ENCODE measurements at regions not wholly inside any gene's neighbourhood (a gene's known extent, or its start where the extent isn't known, plus 50 kb on each side); places are given as distances from the start of the nearest gene placed in this dataset.

GRCh38 chr2:39549718-39550464 lies 112.8 kb upstream of the MAP4K3 start:
- POLR2A ChIA-PET (ENCODE audit: low non-redundant PET), result no interaction called here
- Histone ChIP-seq H3K4me3 (ENCODE audit: low read depth, low read length, poor library complexity, severe bottlenecking) (no peak overlapping the region), H3K4me1 (ENCODE audit: insufficient read depth, low read length, poor library complexity, severe bottlenecking) (no peaks in the 10 kb centered on the region), H3K27ac (ENCODE audit: low read depth, low read length, poor library complexity, severe bottlenecking) (no peak overlapping the region), H3K9me3 (ENCODE audit: low read depth, low read length, poor library complexity, severe bottlenecking) (no peaks in the 10 kb centered on the region), H3K36me3 (ENCODE audit: insufficient read depth, low read length, poor library complexity, severe bottlenecking) (no peaks in the 10 kb centered on the region), H3K27me3 (replicated peaks; ENCODE audit: insufficient read depth, low read depth, low read length, poor library complexity) (no peaks in the 10 kb centered on the region)
- CTCF ChIA-PET, result no interaction called here
- no TSS peak for BruUV-seq (replicated peaks)
- intact Hi-C loops (cut with micrococcal nuclease; ENCODE audit: unreplicated experiment), result no loop called here
- TF ChIP-seq CTCF (conservative IDR thresholded peaks at IDR 0.05; ENCODE audit: low read depth, low read length), result no peak
- no peak for DNase-seq (ENCODE audit: low spot score)

- CTCF ChIA-PET, result no interaction called here
- no TSS peak for BruUV-seq (replicated peaks)
Measured at GRCh38 chr2:39550701-39551285, 113.7 kb upstream of the MAP4K3 start.

GRCh38 chr2:39558906-39559305 lies 106.8 kb upstream of the TMEM178A start:
- POLR2A ChIA-PET (ENCODE audit: low non-redundant PET), result no interaction called here

More at GRCh38 chr2:39550701-39551285, 113.7 kb upstream of the MAP4K3 start:
- intact Hi-C loops (cut with micrococcal nuclease; ENCODE audit: unreplicated experiment), result no loop called here
- TF ChIP-seq EZH2 (IDR thresholded peaks at IDR 0.05; ENCODE audit: borderline replicate concordance, low read depth, low read length, poor library complexity, severe bottlenecking), result no peak
- no peak for TF ChIP-seq CTCF (conservative IDR thresholded peaks at IDR 0.05; ENCODE audit: low read depth, low read length)
- Histone ChIP-seq H3K27me3 (replicated peaks; ENCODE audit: insufficient read depth, low read depth, low read length, poor library complexity) (no peaks in the 10 kb centered on the region), H3K36me3 (ENCODE audit: insufficient read depth, low read length, poor library complexity, severe bottlenecking) (no peaks in the 10 kb centered on the region), H3K9me3 (ENCODE audit: low read depth, low read length, poor library complexity, severe bottlenecking) (no peaks in the 10 kb centered on the region), H3K4me1 (ENCODE audit: insufficient read depth, low read length, poor library complexity, severe bottlenecking) (no peaks in the 10 kb centered on the region), H3K4me3 (ENCODE audit: low read depth, low read length, poor library complexity, severe bottlenecking) (no peak overlapping the region), H3K27ac (ENCODE audit: low read depth, low read length, poor library complexity, severe bottlenecking) (no peak overlapping the region)
- DNase-seq (ENCODE audit: low spot score), result no peak
- POLR2A ChIA-PET (ENCODE audit: low non-redundant PET), result no interaction called here

More at GRCh38 chr2:39558906-39559305, 106.8 kb upstream of the TMEM178A start:
- intact Hi-C loops (cut with micrococcal nuclease; ENCODE audit: unreplicated experiment), result no loop called here
- Histone ChIP-seq H3K27me3 (replicated peaks; ENCODE audit: insufficient read depth, low read depth, low read length, poor library complexity) (no peaks in the 10 kb centered on the region), H3K9me3 (ENCODE audit: low read depth, low read length, poor library complexity, severe bottlenecking) (peaks cover 23% of the 10 kb centered on the region), H3K36me3 (ENCODE audit: insufficient read depth, low read length, poor library complexity, severe bottlenecking) (no peaks in the 10 kb centered on the region), H3K27ac (ENCODE audit: low read depth, low read length, poor library complexity, severe bottlenecking) (no peak overlapping the region), H3K4me3 (ENCODE audit: low read depth, low read length, poor library complexity, severe bottlenecking) (no peak overlapping the region), H3K4me1 (ENCODE audit: insufficient read depth, low read length, poor library complexity, severe bottlenecking) (no peaks in the 10 kb centered on the region)
- CTCF ChIA-PET, result no interaction called here
- no peak for DNase-seq (ENCODE audit: low spot score)
- no peak for TF ChIP-seq CTCF (conservative IDR thresholded peaks at IDR 0.05; ENCODE audit: low read depth, low read length)
- no peak for TF ChIP-seq EZH2 (IDR thresholded peaks at IDR 0.05; ENCODE audit: borderline replicate concordance, low read depth, low read length, poor library complexity, severe bottlenecking)
- no TSS peak for BruUV-seq (replicated peaks)

Measured in A673 (cell line).